SW480 (cell line): ENCODE measurements at regions not wholly inside any gene's neighbourhood (a gene's known extent, or its start where the extent isn't known, plus 50 kb on each side); places are given as distances from the start of the nearest gene placed in this dataset.
A peak's percentile ranks its signal among the peaks of the same experiment; 100 is the strongest.

Experiments
- DNase-seq: peaks from one replicate; pipeline ENCODE4 v3.0.0-alpha.2; 2016; ENCODE audit warnings: low spot score

DNA sequence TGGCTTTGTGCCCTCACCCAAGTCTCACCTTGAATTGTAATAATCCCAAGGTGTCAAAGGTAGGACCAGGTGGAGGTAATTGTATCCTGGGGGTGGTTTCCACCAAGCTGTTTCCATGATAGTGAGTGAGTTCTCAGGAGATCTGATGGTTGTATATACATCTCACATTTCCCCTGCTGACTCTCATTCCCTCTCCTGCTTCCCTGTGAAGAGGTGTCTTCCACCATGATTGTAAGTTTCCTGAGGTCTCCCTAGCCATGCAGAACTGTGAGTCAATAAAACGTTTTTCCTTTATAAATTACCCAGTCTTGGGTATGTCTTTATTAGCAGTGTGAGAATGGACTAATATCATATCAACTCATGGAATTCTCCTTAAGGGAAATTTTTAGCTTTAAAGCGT is 302.6 kb downstream of the LIG4 start:
- DNase-seq = no peak

DNA sequence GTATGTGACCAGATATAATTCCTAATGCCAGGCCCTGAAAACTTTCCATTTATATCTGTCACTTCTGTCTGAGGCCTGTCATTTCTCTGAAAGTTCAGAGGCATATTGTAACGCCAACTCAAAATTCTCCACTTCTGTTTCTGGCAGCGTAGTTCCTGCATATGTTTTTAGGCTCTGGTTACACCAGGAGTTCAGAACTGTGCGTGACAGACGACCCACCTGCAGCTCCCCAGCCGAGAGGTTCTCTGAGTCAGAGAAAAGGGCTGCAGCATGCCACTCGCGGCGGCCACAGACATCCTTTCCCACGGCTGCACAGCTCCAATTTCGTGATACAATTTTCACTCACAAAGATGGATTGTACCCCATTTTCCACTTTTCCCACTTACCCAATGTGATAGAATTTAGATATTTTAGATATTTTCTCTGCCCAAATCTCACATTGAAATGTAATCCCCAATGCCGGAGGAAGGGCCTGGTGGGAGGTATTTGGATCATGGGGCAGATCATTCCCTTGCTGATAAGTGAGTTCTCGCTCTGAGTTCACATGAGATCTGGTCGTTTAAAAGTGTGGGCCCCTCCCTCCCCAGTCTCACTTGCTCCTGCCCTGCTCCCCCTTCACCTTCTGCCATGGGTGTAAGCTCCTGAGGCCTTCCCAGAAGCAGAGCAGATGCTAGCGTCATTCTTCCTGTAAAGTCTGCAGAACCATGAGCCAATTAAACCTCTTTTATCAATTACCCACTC is 308.1 kb downstream of the LIG4 start:
- DNase-seq = no peak

DNA sequence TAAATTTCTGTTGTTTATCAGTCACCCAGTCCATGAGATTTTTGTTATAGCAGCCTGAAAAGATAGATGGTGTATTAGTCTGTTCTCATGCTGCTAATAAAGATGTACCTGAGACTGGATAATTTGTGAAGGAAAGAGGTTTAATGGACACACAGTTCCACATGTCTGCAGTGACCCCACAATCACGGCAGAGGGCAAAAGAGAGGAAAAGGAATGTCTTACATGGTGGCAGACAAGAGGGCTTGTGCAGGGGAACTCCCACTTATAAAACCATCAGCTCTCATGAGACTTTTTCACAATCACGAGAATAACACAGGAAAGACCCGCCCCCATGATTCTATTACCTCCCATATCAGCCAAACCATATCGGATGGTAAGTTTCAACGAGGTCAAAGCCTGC is 309.2 kb downstream of the LIG4 start:
- DNase-seq = no peak

DNA sequence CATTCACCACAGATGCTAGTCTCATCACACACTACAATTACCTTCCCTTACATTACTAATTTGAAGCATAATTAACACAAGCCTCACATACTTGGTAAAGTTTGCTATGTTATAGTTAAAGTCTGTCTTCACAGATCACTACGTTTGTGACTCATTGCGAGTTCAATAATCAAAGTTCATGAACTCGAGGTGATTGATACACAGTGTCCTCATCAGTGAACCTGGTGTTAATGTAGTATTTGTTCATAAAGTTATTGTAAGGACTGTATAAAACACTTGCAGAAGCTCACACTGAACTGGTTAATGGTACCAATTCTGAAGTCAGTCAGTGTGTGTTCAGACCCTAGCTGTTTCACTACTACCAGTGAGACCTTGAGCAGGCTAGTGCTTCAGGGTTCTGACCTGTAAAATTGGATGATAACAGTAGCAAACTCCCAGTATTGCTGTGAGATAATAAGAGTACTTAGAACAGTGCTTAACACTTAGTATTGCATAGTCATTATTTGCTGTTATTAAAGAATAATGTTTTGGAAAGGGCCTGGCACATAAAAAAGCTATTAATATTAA is 313.3 kb downstream of the LIG4 start:
- no peak for DNase-seq

DNA sequence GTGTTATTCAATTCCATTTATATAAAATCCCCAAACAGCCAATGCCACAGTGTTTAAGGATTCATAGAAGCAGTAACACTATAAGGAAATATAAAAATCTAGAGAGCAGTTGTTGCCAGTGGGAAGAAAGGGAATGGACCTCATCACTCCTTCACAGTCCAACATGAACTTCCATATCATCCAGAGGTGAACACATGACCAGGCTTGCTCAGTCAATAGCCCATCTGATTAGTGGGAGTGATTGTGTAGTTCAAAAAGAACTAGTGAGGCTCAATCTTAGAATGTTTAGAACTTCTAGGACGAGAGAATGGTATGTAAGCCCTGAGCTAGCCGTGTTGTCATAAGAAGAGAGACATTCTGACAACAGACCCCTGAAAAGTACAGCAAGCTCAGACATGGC is 314.1 kb downstream of the LIG4 start:
- DNase-seq = no peak

DNA sequence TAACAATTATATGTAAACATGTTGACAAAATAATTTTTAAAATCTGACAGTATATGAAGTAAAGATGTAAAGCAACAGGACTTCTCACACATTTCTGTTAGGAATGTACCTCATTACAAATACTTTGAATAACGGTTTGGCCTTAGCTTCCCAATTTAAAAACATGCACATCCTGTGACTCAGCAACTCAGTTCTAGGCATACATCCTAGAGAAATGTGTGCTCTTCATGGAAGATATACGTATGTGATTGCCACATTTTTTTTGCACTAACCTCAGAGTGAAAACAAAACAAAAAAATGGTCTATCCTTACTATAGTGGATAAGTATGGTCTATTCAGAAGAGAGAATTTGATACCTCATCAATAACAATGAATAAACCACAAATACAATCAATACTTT is 314.6 kb downstream of the LIG4 start:
- DNase-seq = no peak

DNA sequence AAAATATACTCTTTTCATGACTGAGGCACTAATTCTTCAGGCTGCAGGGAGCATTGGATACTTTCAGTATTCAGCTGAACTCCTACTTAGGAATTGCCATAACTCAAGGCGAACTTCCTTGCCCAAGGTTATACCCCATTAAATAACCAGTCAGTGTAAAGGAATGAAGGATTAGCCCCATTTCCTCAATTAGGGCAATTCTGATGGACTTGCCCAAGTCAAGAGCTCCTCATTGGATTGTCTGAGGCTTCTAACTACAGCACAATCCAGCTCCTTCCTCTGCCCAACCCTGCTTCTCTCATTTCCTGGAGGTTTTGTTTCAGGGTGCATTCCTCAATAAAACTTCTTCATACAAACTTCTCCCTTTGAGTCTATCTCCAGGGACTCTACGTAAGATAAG is 329.2 kb downstream of the LIG4 start:
- DNase-seq = no peak

DNA sequence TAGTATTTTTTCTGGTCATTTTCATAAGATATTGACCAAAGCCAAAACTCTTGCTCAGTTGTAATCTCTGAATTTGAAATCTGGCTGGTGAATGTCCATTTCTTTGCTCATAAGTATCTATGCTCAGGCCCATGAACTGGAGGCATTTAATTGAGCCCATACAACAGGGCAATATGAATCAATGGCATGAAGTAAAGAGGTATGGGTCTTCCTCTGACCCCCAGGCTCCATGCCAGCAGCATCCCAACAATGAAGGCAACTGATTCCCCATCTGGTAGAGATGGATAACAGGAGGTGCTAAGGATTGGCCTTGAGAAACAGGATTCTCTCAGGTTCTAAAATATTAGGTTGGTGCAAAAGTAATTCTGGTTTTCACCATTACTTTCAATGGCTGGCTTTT is 330.8 kb downstream of the LIG4 start:
- DNase-seq = no peak

DNA sequence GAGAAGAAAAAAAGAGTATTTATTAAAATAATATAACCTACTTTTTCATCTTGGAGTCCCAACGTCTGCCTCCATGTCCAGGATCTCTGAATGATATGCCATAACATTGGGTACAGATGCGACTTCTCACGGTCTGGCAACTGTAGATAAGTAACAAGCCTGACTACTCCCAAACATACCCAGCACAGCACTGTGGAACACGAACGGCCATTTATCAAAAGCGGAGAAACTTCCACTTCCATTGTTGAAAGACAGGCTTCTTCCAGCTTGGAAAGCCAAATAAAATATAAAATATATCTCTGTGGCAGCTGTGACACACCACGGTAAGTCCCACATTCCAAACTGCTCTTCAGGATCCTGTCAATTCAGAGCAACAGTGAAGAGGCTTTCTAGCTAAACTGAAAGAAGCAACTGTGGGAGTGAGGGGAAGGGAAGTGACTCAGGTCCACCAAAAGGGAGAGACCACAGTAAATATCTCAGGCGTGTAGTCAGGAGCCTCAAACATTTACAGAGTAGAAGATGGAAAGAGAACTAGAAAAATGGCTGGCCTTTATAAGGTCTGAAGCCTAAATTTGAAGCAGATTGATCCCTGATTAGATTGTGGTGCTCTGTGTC is 331.7 kb downstream of the LIG4 start:
- peak; percentile 5 for DNase-seq

DNA sequence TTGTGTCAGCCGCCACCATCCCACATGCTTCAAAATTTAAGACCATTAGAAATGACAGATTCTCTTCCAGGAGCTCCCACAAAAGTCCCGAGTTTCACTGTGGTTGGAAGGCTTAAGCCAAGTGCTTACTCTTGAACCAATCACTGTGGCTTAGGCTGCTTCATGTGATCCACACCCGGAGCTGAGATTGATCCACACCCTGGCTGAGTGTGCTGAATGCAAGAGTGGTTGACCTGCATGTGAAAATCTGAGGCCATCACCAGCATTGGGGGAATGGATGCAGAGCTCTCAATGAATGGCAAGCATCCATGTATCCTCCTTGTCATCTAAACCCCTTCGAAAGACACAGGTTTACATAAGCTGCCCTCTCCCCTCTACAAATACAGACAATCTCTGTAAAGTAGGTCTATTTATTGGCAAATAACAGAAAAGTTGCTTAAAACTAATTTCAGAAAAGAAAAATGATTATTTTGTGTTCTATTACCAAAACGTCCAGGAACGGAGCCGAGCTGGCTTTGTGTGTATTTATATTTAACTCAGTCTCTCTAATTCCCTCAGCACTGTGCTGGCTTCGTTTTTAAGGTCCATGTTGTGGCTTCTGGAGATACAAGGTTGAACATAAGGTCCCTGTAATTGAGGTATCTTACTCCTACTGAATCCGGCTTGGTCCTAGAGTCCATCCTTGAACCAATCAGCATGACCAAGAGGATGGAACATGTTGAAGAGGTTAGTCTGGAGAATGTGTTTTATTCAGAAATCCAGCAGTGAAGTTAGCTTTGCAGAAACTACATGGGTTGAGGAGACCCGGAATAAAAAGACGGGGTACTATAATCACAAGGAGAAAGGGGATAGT is 332.4 kb downstream of the LIG4 start:
- DNase-seq = no peak

DNA sequence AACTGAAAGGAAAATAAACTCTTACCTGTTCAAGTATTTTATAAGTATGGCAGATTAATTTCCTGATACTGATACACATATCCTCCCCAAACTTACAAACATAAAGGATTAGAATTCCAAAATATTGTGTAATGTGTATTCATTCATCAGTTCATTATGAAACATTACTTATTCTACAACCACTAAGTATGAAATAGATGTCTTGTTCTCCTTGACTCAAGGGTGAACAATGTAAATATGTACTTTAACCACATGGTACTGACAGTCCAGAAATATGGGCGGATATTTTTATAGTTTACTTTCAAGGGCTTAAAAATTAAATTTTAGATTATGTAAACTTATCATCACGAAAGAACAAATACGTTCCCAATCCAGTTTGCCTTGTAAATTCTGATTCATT is 334.0 kb downstream of the LIG4 start:
- DNase-seq = no peak

DNA sequence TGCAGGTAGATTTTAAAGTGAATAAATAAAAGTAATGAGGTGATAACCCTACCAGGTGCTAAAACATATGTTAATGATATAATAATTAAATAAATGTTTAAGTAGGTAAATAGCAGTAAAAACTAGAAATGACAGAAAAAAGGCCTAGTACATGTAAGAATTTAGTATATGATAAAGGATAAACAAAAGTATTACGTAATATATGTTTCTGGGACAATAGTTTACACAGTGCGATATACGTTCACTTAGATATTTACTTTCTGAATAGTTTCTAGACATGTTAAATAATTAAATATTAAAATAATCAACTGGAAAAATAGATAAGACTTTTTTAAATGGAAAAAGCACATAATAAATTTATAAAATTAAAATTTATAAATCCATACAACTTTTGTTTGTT is 340.9 kb downstream of the LIG4 start:
- no peak for DNase-seq

DNA sequence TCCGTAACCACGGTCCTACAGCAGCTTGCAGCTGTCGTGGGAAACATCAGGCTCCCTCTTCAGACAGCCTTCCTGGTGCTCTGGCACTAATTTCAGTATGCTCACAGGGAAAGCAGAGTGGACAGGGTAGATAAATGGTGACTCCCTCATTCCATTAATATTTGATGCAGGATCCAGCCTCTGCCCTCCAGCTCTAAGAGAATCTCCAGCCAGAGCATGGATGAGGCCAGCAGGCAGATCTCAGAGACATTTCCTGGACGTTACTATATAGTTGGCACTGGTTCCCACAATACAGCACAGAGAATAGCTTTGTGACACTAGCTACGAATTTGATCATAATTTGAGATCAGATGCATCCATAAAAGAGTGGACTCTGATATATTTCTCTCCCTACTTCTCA is 341.4 kb downstream of the LIG4 start:
- DNase-seq = no peak

DNA sequence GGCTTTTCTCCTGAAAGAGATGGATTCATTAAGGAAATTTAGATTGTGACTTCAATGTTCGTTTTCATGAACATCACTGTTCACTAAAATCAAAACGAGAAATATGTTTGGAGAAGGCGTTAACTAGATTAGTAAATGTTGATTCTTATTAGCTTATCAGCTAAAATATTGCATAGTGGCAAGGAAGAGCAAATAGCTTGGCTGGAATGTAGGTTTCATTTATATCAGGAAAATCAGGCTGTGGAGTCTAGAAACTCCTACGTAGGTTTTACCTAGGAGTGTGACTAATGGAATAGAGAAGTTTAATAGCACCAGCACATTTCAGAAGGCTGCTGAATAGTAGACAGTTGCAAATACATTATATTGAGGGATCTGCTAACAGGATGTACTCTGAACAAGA is 344.9 kb downstream of the LIG4 start:
- no peak for DNase-seq

DNA sequence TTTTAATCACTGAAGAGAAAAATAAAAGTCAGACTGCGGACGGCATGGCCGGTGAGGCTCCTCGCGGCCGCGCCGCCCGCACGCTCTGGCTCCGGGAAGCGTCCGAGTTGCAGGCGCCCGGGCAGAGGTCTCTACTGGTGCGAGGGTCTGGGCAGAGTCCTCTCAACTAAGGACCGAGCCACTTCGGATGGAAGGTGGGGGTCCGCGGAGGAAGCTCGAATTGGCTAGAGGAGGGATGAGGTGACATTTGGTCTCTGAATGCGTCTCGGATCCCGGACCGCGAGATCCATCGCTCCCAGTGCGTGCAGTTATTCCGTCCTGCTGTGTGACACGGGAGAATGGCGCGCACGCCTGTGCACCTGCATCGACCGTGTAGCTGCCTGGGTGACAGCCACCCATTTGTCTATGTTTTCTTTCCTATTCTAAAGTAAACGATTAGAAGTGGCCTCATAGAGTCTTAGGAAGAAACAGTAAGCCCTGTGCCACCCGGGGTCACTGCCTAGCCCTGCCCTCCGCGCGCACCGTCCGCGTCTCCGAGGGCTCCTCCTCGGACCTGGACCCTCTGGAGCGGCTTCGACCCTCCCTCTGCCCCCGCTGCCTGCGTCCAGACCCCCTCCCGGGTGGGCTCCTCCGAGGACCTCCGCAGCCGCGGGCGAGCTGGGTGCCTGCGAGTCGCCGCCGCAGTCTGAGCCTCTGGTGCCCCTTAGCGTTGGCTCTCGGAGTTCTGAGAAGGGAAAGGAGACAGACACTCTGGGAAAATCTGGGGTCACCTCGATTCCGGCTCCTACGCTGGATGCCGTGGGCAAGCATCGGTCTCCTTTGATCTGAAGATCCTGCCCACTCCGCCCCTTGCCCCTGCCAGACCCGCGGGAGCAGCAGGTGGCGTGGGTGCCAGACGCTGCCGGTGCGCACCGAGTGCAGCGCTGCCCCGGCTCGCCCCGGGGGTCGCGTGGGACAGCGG is 347.4 kb downstream of the LIG4 start:
- no peak for DNase-seq

DNA sequence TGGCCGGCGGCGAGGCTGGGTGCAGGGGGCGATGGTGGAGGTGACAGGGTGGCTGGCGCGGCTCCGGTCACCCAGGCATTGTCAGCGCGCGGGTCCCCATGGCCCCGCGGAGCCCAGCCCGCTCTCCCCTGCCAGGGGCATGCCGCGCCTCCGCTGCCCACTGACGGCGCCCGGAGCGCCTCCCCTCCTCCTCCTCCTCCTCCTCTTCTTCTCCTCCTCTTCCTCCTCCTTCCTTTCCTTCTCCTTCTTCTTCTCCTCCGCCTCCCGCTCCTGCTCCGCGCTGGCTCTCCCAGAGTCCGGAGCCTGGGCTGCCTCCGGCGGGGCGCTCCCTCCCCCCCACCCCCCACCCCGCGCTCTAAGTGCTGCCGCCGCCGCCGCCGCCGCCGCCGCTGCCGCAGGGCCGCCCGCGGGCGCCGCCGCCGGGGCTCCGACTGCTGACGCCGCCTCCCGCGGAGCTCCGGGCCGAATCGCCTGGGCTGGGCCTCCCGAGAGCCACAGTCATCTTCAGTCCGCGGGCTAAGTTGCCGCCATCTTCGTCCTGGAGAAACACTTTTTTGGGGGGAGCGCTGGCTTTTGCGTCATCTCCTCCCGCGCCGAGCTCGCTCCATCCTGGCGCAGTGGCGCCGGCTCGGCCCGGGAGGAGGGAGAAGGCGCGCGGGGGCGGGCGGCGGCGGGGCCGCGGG is 348.3 kb downstream of the LIG4 start:
- DNase-seq = no peak

DNA sequence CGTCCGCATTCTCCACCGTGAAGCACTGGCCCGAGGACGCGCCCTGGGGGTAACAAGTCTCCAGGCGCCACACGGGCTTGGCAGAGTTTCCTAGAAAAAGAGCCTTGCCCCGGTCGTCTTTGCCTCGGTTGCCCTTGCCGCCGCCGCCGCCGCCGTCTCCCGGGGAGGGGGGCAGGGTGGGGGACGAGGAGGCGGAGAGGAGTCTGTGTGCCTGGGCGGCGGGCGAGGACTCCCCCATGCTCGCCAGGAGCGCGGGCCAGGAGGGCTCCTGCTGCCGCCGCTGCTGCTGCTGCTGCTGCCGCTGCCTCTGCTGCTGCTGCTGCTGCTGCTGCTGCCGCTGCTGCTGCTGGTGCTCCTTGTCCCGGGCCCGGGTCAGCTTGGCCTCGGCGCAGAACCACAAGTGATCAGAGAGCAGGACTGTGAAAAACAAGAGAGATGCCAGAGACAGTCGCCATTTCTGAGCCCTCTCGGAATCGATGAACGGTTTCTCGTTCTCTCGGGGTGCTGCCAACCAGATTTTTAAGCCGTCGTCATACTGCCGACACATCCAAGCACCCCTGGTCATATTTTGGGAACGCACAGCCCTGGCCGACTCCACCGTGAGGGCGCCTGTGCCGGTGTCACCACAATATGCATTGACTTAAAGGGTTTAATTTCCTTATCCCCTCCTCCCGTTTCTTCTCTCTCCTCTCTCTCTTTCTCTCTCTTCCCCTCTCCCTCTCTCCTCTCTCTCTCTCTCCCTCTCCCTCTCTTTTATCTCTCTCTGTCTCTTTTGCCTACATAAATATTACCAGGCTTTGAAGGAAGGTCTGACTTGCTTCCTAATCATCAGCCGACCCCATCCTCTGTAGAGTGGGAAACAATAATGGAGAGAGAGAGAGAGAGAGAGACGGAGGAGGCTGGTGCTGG is 349.1 kb downstream of the LIG4 start:
- no peak for DNase-seq

DNA sequence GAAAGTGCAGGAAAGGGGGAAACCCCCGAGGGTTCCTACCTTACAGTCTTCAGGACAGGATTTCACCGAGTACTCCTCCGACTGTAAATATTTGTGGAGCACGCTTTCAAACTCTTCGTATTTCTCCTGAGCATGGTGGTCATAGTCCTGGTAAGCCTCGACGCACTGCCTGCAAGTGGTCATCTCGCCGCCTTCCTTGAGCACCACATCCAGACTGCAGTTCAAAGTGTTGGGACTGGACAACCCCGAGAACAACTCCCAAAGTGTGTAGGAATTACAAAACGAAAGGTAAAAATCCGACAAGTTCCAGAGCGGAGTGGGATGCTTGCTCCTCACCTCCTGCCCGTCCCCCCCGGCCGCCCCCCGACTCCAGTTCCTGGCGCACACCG is 349.7 kb downstream of the LIG4 start:
- DNase-seq = no peak

DNA sequence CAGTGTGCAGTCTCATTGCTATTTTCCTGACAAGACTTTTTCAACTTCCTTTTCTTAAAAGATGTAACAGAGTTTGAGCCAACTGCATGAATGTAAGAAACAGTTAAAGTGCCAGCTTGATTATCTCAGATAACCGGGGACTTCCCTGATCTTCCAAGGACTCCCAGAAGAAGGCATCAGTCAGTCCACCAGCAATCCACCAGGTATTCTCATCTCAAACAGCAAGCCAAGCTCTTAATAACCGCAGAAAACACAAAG is 350.1 kb downstream of the LIG4 start:
- no peak for DNase-seq

DNA sequence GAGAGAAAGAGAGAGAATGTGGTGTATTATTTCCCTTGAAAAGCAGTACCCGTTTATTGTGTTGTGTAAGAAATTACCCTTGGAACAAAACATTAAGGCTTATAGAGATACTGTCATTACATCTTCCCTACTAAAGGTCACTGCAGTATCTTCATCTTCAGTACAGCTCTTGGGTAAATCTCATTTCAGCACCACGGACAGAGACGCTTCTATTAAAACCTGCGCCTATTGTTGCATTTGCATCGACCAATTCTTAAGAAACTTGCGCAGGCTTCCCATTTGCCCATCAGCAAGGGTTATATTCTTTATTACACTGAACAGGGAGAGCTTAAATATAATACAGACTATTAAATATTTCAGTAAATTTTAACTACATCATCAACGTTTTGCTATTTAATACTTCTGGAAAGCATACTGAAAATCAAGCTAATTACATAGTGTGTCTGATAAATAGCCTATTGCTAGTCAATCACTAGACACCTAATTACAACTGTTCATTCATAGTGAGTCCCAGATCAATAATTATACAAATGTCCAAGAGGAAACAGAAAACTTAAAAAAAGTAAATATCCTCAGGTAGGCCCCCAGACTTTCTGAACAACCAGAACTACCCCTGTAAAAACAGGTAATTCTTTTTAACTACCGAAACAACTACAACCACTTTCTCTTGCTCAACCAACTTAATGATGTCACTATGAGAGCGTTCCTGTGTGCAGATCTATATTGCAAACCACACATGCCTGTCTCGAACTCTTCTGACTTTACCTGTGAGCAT is 350.6 kb downstream of the LIG4 start:
- DNase-seq = peak; percentile 14
